ENCODE measurements at regions not wholly inside any gene's neighbourhood (a gene's known extent, or its start where the extent isn't known, plus 50 kb on each side); places are given as distances from the start of the nearest gene placed in this dataset.

- no peaks in the 10 kb centered on the region for H3K9me3 ChIP-seq (ENCODE audit: control insufficient read depth in 2 of 3, insufficient read depth in 1 of 3, low read length in 3 of 3)
- no peaks in the 10 kb centered on the region for H3K4me1 ChIP-seq (ENCODE audit: control insufficient read depth in 2 of 3, insufficient read depth in 2 of 3, low read depth in 1 of 3, low read length in 3 of 3)
- DNase-seq (no peak), FAIRE-seq (no peak)
- H3K27ac ChIP-seq (ENCODE audit: low read depth in 2 of 2, low read length in 2 of 2): no peak overlapping the region
- TF ChIP-seq CTCF (IDR thresholded peaks at IDR 0.05; ENCODE audit: borderline replicate concordance, extremely low read depth, insufficient read depth): no peak
- no peaks in the 10 kb centered on the region for H3K36me3 ChIP-seq (ENCODE audit: control insufficient read depth in 2 of 3, insufficient read depth in 3 of 3, low read length in 3 of 3)
- H3K27me3 ChIP-seq (ENCODE audit: control insufficient read depth, insufficient read depth, low read length): no peaks in the 10 kb centered on the region
- no peak overlapping the region for H3K9ac ChIP-seq (ENCODE audit: low read length in 3 of 3)
- intact Hi-C loops (cut with DNase I): no loop called here
- H3K4me3 ChIP-seq (ENCODE audit: low read length in 3 of 3): no peak overlapping the region
Observed at GRCh38 chr1:199854686-199855321, 172.7 kb upstream of the NR5A2 start.

GRCh38 chr1:199855580-199855979, 171.9 kb upstream of the NR5A2 start:
- Histone ChIP-seq H3K9ac (ENCODE audit: low read length in 3 of 3) (no peak overlapping the region), H3K4me3 (ENCODE audit: low read length in 3 of 3) (no peak overlapping the region), H3K36me3 (ENCODE audit: control insufficient read depth in 2 of 3, insufficient read depth in 3 of 3, low read length in 3 of 3) (no peaks in the 10 kb centered on the region), H3K4me1 (ENCODE audit: control insufficient read depth in 2 of 3, insufficient read depth in 2 of 3, low read depth in 1 of 3, low read length in 3 of 3) (no peaks in the 10 kb centered on the region), H3K27ac (ENCODE audit: low read depth in 2 of 2, low read length in 2 of 2) (no peak overlapping the region), H3K27me3 (ENCODE audit: control insufficient read depth, insufficient read depth, low read length) (no peaks in the 10 kb centered on the region), H3K9me3 (ENCODE audit: control insufficient read depth in 2 of 3, insufficient read depth in 1 of 3, low read length in 3 of 3) (no peaks in the 10 kb centered on the region)
- intact Hi-C loops (cut with DNase I): no loop called here
- no peak for FAIRE-seq
- DNase-seq: no peak
- no peak for TF ChIP-seq CTCF (IDR thresholded peaks at IDR 0.05; ENCODE audit: borderline replicate concordance, extremely low read depth, insufficient read depth)

GRCh38 chr1:199856216-199856780, 171.2 kb upstream of the NR5A2 start:
- H3K9me3 ChIP-seq (ENCODE audit: control insufficient read depth in 2 of 3, insufficient read depth in 1 of 3, low read length in 3 of 3): no peaks in the 10 kb centered on the region
- H3K4me3 ChIP-seq (ENCODE audit: low read length in 3 of 3): no peak overlapping the region
- FAIRE-seq (no peak), DNase-seq (no peak)
- no peaks in the 10 kb centered on the region for H3K36me3 ChIP-seq (ENCODE audit: control insufficient read depth in 2 of 3, insufficient read depth in 3 of 3, low read length in 3 of 3)
- no peak overlapping the region for H3K27ac ChIP-seq (ENCODE audit: low read depth in 2 of 2, low read length in 2 of 2)
- H3K9ac ChIP-seq (ENCODE audit: low read length in 3 of 3): no peak overlapping the region
- no peaks in the 10 kb centered on the region for H3K27me3 ChIP-seq (ENCODE audit: control insufficient read depth, insufficient read depth, low read length)
- TF ChIP-seq CTCF (IDR thresholded peaks at IDR 0.05; ENCODE audit: borderline replicate concordance, extremely low read depth, insufficient read depth): no peak
- intact Hi-C loops (cut with DNase I): no loop called here
- H3K4me1 ChIP-seq (ENCODE audit: control insufficient read depth in 2 of 3, insufficient read depth in 2 of 3, low read depth in 1 of 3, low read length in 3 of 3): no peaks in the 10 kb centered on the region

Data from kidney (tissue), 13 donors.